ENCODE measurements at regions not wholly inside any gene's neighbourhood (a gene's known extent, or its start where the extent isn't known, plus 50 kb on each side); places are given as distances from the start of the nearest gene placed in this dataset.

DNA sequence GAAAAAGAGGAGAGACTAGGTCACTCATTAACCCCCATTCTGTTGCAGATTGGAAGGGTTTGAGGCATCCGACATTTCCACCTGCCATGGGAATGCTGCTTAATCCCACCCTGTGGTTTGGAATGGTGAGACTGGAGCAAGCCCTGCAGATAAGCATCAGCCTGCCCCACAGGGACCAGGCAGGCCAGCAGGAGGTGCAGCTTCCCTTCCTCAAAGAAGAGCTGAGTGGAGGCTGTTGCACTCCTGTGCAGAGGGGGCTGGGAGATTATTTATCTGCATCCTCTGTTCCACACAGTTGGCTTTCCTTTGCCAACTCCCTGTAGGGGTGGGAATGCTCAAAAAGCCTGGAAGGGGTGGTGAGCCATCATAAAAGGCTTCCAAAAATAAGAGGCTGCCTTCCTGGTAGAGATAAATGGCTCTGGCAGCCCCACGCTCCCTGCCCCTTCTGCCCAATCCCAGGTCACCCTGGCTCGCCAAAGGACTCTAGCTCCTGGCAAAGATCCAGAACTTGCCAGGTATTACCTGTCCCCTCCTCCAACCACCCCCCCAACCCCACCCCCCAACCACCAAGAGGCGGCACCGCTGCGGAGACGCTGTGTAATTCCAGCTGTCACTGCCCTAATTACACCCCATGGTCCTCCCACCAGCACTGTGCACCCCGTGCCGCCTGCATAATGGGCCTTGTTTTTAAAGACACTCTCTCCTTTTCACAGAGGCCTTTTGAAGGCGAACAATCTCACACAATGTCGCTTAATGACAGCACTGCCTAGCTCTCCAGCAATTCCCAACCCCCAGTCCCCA lies 83.0 kb upstream of the ZC3H12A start:
- no peaks in the 10 kb centered on the region for H4K20me1 ChIP-seq (replicated peaks; ENCODE audit: control insufficient read depth, extremely low read depth, insufficient read depth, low read length)
- no peak overlapping the region for H3K9ac ChIP-seq (replicated peaks; ENCODE audit: extremely low read depth, insufficient read depth, low read length)
- H2AFZ ChIP-seq (ENCODE audit: low read depth, low read length) = no peak overlapping the region
- intact Hi-C loops (cut with micrococcal nuclease) (no loop called here), dilution Hi-C loops (cut with MboI; ENCODE audit: extremely low pct_ligation_motif_present, low sequenced_read_pairs) (no loop called here)
- TF ChIP-seq MYC (IDR thresholded peaks at IDR 0.05; ENCODE audit: low read depth, low read length) (no peak), EZH2 (IDR thresholded peaks at IDR 0.05; ENCODE audit: borderline replicate concordance, low read depth, low read length, severe bottlenecking) (no peak), GATA2 (IDR thresholded peaks at IDR 0.05; ENCODE audit: insufficient read depth, insufficient read length, low read depth, low read length) (no peak), FOS (IDR thresholded peaks at IDR 0.05; ENCODE audit: borderline replicate concordance, insufficient read depth, low read length) (no peak), MAX (IDR thresholded peaks at IDR 0.05; ENCODE audit: insufficient read depth, insufficient read length) (no peak), JUN (IDR thresholded peaks at IDR 0.05; ENCODE audit: borderline replicate concordance, insufficient read depth, insufficient read length, low read depth) (no peak), POLR2AphosphoS5 (IDR thresholded peaks at IDR 0.05; ENCODE audit: insufficient read depth, low read depth, low read length) (no peak), POLR2A (IDR thresholded peaks at IDR 0.05; ENCODE audit: low read depth, low read length) (no peak)
- TF ChIP-seq, protein P1, sequence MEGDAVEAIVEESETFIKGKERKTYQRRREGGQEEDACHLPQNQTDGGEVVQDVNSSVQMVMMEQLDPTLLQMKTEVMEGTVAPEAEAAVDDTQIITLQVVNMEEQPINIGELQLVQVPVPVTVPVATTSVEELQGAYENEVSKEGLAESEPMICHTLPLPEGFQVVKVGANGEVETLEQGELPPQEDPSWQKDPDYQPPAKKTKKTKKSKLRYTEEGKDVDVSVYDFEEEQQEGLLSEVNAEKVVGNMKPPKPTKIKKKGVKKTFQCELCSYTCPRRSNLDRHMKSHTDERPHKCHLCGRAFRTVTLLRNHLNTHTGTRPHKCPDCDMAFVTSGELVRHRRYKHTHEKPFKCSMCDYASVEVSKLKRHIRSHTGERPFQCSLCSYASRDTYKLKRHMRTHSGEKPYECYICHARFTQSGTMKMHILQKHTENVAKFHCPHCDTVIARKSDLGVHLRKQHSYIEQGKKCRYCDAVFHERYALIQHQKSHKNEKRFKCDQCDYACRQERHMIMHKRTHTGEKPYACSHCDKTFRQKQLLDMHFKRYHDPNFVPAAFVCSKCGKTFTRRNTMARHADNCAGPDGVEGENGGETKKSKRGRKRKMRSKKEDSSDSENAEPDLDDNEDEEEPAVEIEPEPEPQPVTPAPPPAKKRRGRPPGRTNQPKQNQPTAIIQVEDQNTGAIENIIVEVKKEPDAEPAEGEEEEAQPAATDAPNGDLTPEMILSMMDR (IDR thresholded peaks at IDR 0.05; ENCODE audit: extremely low read depth in 1 of 2, insufficient read depth in 1 of 2, low read depth in 1 of 2, low read length in 2 of 2) = no peak
- DNase-seq (ENCODE audit: low read depth, low spot score) (no peak), FAIRE-seq (no peak)
- no peaks in the 10 kb centered on the region for H3K79me2 ChIP-seq (ENCODE audit: control insufficient read depth, insufficient read depth, low read length)
- BruUV-seq (replicated peaks) = no TSS peak
- ChIA-PET POLR2A (no interaction called here), CTCF (no interaction called here)
- no peaks in the 10 kb centered on the region for H3K9me1 ChIP-seq (replicated peaks; ENCODE audit: control insufficient read depth, extremely low read depth, insufficient read depth, low read length)
- no peaks in the 10 kb centered on the region for H3K9me3 ChIP-seq (replicated peaks; ENCODE audit: control insufficient read depth, insufficient read depth, low read length)
- H3K4me3 ChIP-seq (replicated peaks in 1 of 3; ENCODE audit: insufficient read depth in 1 of 3, low read depth in 1 of 3, low read length in 3 of 3) = no peak overlapping the region
- no peak overlapping the region for H3K4me2 ChIP-seq (ENCODE audit: insufficient read depth, low read length)
- H3K4me1 ChIP-seq (ENCODE audit: control insufficient read depth, extremely low read depth, insufficient read depth, low read length) = no peaks in the 10 kb centered on the region
- H3K27ac ChIP-seq (ENCODE audit: insufficient read depth, low read depth, low read length) = no peak overlapping the region
- H3K36me3 ChIP-seq (ENCODE audit: control insufficient read depth in 2 of 2, extremely low read depth in 1 of 2, insufficient read depth in 2 of 2, low read length in 2 of 2) = no peaks in the 10 kb centered on the region
- no peaks in the 10 kb centered on the region for H3K27me3 ChIP-seq (ENCODE audit: control insufficient read depth in 2 of 2, insufficient read depth in 2 of 2, low read length in 2 of 2)

All from endothelial cell of umbilical vein (primary cell).